ENCODE measurements at regions not wholly inside any gene's neighbourhood (a gene's known extent, or its start where the extent isn't known, plus 50 kb on each side); places are given as distances from the start of the nearest gene placed in this dataset.

Small RNA genes in the stretch of these regions (microRNA-seq; reads per million reads assigned to microRNA genes)
- gene MIR7977: 22.5 reads per million, percentile 36 among the genes with 10 or more reads in this experiment

All from neural crest cell (in vitro differentiated cells).